DOHH2 (cell line): ENCODE measurements at regions not wholly inside any gene's neighbourhood (a gene's known extent, or its start where the extent isn't known, plus 50 kb on each side); places are given as distances from the start of the nearest gene placed in this dataset.

ENCODE experiments used
- H3F3A ChIP-seq: fragments of 200-600 bp; sonication (generic), shearing (Covaris generic); 2 replicates; pipeline ENCODE4 v1.6.0; 2016; ENCODE audit warnings: antibody characterized with exemption, mild to moderate bottlenecking; ENCODE audit not compliant: control insufficient read depth, insufficient read depth
- H3K27ac ChIP-seq: fragments of 200-600 bp; sonication (generic); 2 replicates; pipeline ENCODE4 v1.5.1; 2014; ENCODE audit warnings: low read depth, mild to moderate bottlenecking, low read length, moderate library complexity
- H3K27me3 ChIP-seq: fragments of 200-600 bp; sonication (generic); 2 replicates; pipeline ENCODE4 v1.6.1; 2014; ENCODE audit warnings: mild to moderate bottlenecking, low read length, mixed read lengths; ENCODE audit not compliant: control insufficient read depth
- H3K36me3 ChIP-seq: fragments of 200-600 bp; sonication (generic); 2 replicates; pipeline ENCODE4 v1.6.1; 2014; ENCODE audit warnings: mild to moderate bottlenecking, low read length, moderate library complexity, mixed read lengths; ENCODE audit not compliant: control insufficient read depth
- H3K4me1 ChIP-seq: fragments of 200-600 bp; sonication (generic); 2 replicates; pipeline ENCODE4 v1.6.1; 2014; ENCODE audit warnings: mild to moderate bottlenecking, low read length, mixed read lengths; ENCODE audit not compliant: control insufficient read depth
- H3K4me2 ChIP-seq: fragments of 200-600 bp; sonication (generic); 2 replicates; pipeline ENCODE4 v1.6.0; 2014; ENCODE audit warnings: mild to moderate bottlenecking, low read length, moderate library complexity
- H3K4me3 ChIP-seq: fragments of 200-600 bp; sonication (generic); 2 replicates; pipeline ENCODE4 v1.5.1; 2014; ENCODE audit warnings: mild to moderate bottlenecking, low read length, mixed read lengths
- H3K79me2 ChIP-seq: fragments of 200-600 bp; sonication (generic); 2 replicates; pipeline ENCODE4 v1.6.1; 2014; ENCODE audit warnings: mild to moderate bottlenecking, low read length, mixed read lengths; ENCODE audit not compliant: control insufficient read depth
- H3K9me2 ChIP-seq: fragments of 200-600 bp; sonication (generic); replicated peaks from 2 replicates; pipeline ENCODE4 v1.6.1; 2014; ENCODE audit warnings: mild to moderate bottlenecking, low read length, mixed read lengths; ENCODE audit not compliant: control insufficient read depth
- H3K9me3 ChIP-seq: fragments of 200-600 bp; sonication (generic); 2 replicates; pipeline ENCODE4 v1.6.1; 2014; ENCODE audit warnings: antibody characterized with exemption, low read length, mixed read lengths; ENCODE audit not compliant: control insufficient read depth, insufficient read depth
- H4K20me1 ChIP-seq: fragments of 200-600 bp; sonication (generic); 2 replicates; pipeline ENCODE4 v1.6.0; 2014; ENCODE audit warnings: low read depth, mild to moderate bottlenecking, antibody characterized with exemption, low read length, moderate library complexity; ENCODE audit not compliant: control insufficient read depth, insufficient read depth
- EZH2phosphoT487 ChIP-seq: fragments of 200-600 bp; sonication (generic); IDR thresholded peaks from 2 replicates; pipeline ENCODE4 v1.6.1; 2017; ENCODE audit warnings: borderline replicate concordance, mild to moderate bottlenecking, antibody characterized with exemption, low read length, moderate library complexity, mixed read lengths
- TF ChIP-seq, protein P1 (sequence below): fragments of 200-600 bp; sonication (generic); IDR thresholded peaks from one replicate; pipeline ENCODE4 v1.5.1; 2014; ENCODE audit warnings: antibody characterized with exemption, mild to moderate bottlenecking, low read depth, low read length; ENCODE audit not compliant: poor library complexity, severe bottlenecking

GRCh38 chr22:27632451-27633295 lies 168.9 kb downstream of the MN1 start:
- Histone ChIP-seq H3K4me3 (no peak overlapping the region), H3K4me2 (no peak overlapping the region), H3K27me3 (no peaks in the 10 kb centered on the region), H3K4me1 (no peaks in the 10 kb centered on the region), H3K79me2 (no peaks in the 10 kb centered on the region), H3F3A (no peaks in the 10 kb centered on the region), H3K9me2 (no peaks in the 10 kb centered on the region), H3K36me3 (no peaks in the 10 kb centered on the region), H3K27ac (no peak overlapping the region), H4K20me1 (no peaks in the 10 kb centered on the region), H3K9me3 (no peaks in the 10 kb centered on the region)
- no peak for TF ChIP-seq EZH2phosphoT487
- TF ChIP-seq, protein P1, sequence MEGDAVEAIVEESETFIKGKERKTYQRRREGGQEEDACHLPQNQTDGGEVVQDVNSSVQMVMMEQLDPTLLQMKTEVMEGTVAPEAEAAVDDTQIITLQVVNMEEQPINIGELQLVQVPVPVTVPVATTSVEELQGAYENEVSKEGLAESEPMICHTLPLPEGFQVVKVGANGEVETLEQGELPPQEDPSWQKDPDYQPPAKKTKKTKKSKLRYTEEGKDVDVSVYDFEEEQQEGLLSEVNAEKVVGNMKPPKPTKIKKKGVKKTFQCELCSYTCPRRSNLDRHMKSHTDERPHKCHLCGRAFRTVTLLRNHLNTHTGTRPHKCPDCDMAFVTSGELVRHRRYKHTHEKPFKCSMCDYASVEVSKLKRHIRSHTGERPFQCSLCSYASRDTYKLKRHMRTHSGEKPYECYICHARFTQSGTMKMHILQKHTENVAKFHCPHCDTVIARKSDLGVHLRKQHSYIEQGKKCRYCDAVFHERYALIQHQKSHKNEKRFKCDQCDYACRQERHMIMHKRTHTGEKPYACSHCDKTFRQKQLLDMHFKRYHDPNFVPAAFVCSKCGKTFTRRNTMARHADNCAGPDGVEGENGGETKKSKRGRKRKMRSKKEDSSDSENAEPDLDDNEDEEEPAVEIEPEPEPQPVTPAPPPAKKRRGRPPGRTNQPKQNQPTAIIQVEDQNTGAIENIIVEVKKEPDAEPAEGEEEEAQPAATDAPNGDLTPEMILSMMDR = no peak

DNA sequence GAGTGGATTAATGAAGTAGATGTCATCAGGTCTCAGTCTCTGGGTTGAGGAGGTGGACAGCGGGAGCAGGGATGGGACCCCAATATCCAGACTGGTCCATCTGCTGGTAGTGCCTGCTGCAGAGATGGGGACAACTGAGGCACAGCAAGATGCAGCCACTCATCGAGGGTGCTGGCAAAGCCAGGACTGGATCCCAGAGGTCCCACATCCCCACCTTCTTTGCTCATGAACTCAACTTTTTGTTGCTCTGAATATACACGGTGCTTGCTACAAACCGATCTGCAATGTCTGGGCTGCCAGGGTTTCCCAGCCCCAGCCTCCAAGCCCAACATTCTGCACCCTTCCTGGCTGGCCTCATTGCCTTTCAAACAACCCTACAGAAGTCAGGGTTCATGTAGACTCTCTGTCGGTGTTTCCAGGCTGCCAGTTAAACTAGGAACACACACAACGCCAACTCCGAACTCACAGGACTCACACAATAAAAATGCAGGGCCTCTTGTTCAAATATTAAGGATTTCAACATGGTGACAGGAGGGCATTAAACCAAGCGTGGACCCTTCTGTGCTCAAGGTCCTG lies 168.2 kb downstream of the MN1 start:
- Histone ChIP-seq H4K20me1 (no peaks in the 10 kb centered on the region), H3K27me3 (no peaks in the 10 kb centered on the region), H3K27ac (no peak overlapping the region), H3K79me2 (no peaks in the 10 kb centered on the region), H3K4me3 (no peak overlapping the region), H3K4me2 (no peak overlapping the region), H3F3A (no peaks in the 10 kb centered on the region), H3K9me2 (no peaks in the 10 kb centered on the region), H3K36me3 (no peaks in the 10 kb centered on the region), H3K9me3 (no peaks in the 10 kb centered on the region), H3K4me1 (no peaks in the 10 kb centered on the region)
- TF ChIP-seq, protein P1 = no peak

GRCh38 chr22:27634043-27634740 lies 167.4 kb downstream of the MN1 start:
- no peak overlapping the region for H3K27ac ChIP-seq
- no peaks in the 10 kb centered on the region for H3K9me3 ChIP-seq
- H3K9me2 ChIP-seq = no peaks in the 10 kb centered on the region
- TF ChIP-seq EZH2phosphoT487 = no peak
- TF ChIP-seq, protein P1 = no peak
- H3F3A ChIP-seq = no peaks in the 10 kb centered on the region
- H3K36me3 ChIP-seq = no peaks in the 10 kb centered on the region
- H3K27me3 ChIP-seq = no peaks in the 10 kb centered on the region
- no peak overlapping the region for H3K4me2 ChIP-seq
- H4K20me1 ChIP-seq = no peaks in the 10 kb centered on the region
- no peaks in the 10 kb centered on the region for H3K4me1 ChIP-seq
- no peak overlapping the region for H3K4me3 ChIP-seq
- H3K79me2 ChIP-seq = no peaks in the 10 kb centered on the region
